Astrocyte (in vitro differentiated cells and primary cell): ENCODE measurements at regions not wholly inside any gene's neighbourhood (a gene's known extent, or its start where the extent isn't known, plus 50 kb on each side); places are given as distances from the start of the nearest gene placed in this dataset.

Experiments used
- DNase-seq: peaks from one replicate; pipeline ENCODE4 v3.0.0-alpha.2; 2010; ENCODE audit warnings: low read depth
- FAIRE-seq: peaks from 2 replicates; lab custom pipeline; 2011; peaks lifted over from hg19 to GRCh38; lab: Jason Lieb, UNC
- H2AFZ ChIP-seq: 2 replicates; pipeline ENCODE4 v1.6.0; 2012; ENCODE audit warnings: low read depth, low read length, inconsistent platforms
- H3K27ac ChIP-seq: 2 replicates; pipeline ENCODE4 v1.5.1; 2011; ENCODE audit warnings: low read depth, low read length, inconsistent platforms
- H3K27me3 ChIP-seq: 2 replicates; pipeline ENCODE4 v1.6.0; 2011; ENCODE audit warnings: low read length, inconsistent platforms; ENCODE audit not compliant: insufficient read depth
- H3K36me3 ChIP-seq: 2 replicates; pipeline ENCODE4 v1.5.1; 2011; ENCODE audit warnings: low read length, inconsistent platforms; ENCODE audit not compliant: insufficient read depth
- H3K4me1 ChIP-seq: 2 replicates; pipeline ENCODE4 v1.5.1; 2011; ENCODE audit warnings: low read length, inconsistent platforms; ENCODE audit not compliant: insufficient read depth
- H3K4me2 ChIP-seq: 2 replicates; pipeline ENCODE4 v1.6.0; 2012; ENCODE audit warnings: low read length, inconsistent platforms
- H3K4me3 ChIP-seq: 2 replicates; pipeline ENCODE4 v1.5.1; 2011; ENCODE audit warnings: low read depth, mild to moderate bottlenecking, low read length, inconsistent platforms; ENCODE audit not compliant: insufficient read depth
- H3K79me2 ChIP-seq: 2 replicates; pipeline ENCODE4 v1.6.0; 2012; ENCODE audit warnings: mild to moderate bottlenecking, low read length, inconsistent platforms; ENCODE audit not compliant: insufficient read depth
- H3K9ac ChIP-seq: 2 replicates; pipeline ENCODE4 v1.6.0; 2012; ENCODE audit warnings: mild to moderate bottlenecking, low read length, inconsistent platforms
- H3K9me3 ChIP-seq: 2 replicates; pipeline ENCODE4 v1.5.1; 2012; ENCODE audit warnings: low read depth, mild to moderate bottlenecking, low read length, inconsistent platforms; ENCODE audit not compliant: insufficient read depth
- H4K20me1 ChIP-seq: 2 replicates; pipeline ENCODE4 v1.6.0; 2012; ENCODE audit warnings: low read length, inconsistent platforms; ENCODE audit not compliant: insufficient read depth
- H3K27ac Mint-ChIP-seq: one replicate; pipeline ENCODE4 v1.8.0; 2021; ENCODE audit warnings: mild to moderate bottlenecking, mixed read lengths; ENCODE audit not compliant: unreplicated experiment
- H3K27me3 Mint-ChIP-seq: one replicate; pipeline ENCODE4 v1.8.0; 2021; ENCODE audit warnings: low read depth, mixed read lengths; ENCODE audit not compliant: unreplicated experiment
- H3K36me3 Mint-ChIP-seq: one replicate; pipeline ENCODE4 v1.8.0; 2021; ENCODE audit warnings: low read depth, mixed read lengths; ENCODE audit not compliant: unreplicated experiment
- H3K4me1 Mint-ChIP-seq: one replicate; pipeline ENCODE4 v1.8.0; 2021; ENCODE audit warnings: low read depth, mixed read lengths; ENCODE audit not compliant: unreplicated experiment
- H3K4me3 Mint-ChIP-seq: one replicate; pipeline ENCODE4 v1.8.0; 2021; ENCODE audit warnings: mild to moderate bottlenecking, moderate library complexity, mixed read lengths; ENCODE audit not compliant: unreplicated experiment
- H3K9me3 Mint-ChIP-seq: one replicate; pipeline ENCODE4 v1.8.0; 2021; ENCODE audit warnings: mild to moderate bottlenecking, mixed read lengths; ENCODE audit not compliant: unreplicated experiment
- CTCF ChIP-seq: IDR thresholded peaks from 2 replicates; pipeline ENCODE4 v1.5.1; 2011; ENCODE audit warnings: low read depth, mild to moderate bottlenecking, inconsistent platforms, low read length, moderate library complexity; ENCODE audit not compliant: insufficient read depth
- EZH2 ChIP-seq: IDR thresholded peaks from 2 replicates; pipeline ENCODE4 v1.6.1; 2012; ENCODE audit warnings: mild to moderate bottlenecking, low read length, inconsistent platforms; ENCODE audit not compliant: insufficient read depth

DNA sequence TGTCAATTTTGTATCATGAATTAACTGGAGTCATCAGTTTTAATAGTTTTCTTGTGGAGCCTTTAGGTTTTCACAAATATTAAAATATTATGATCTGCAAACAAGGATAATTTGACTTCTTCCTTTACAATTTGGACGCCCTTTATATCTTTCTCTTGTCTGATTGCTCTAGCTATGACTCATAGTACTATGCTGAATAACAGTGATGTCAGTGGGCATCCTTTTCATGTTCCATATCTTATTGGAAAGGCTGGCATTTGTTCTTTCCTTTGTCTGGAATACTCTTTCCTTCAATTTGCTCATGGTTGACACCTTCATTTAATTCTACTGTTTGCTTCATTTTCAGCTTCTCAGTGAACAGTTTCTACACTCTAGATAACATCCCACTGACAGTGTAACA, 1129.3 kb downstream of the SLITRK5 start:
- no peak for TF ChIP-seq EZH2
- TF ChIP-seq CTCF = no peak
- Mint-ChIP-seq H3K27ac (no peak overlapping the region), H3K4me3 (no peak overlapping the region), H3K4me1 (peaks cover 2% of the 10 kb centered on the region), H3K9me3 (no peaks in the 10 kb centered on the region), H3K27me3 (no peaks in the 10 kb centered on the region), H3K36me3 (no peaks in the 10 kb centered on the region)
- Histone ChIP-seq H4K20me1 (no peaks in the 10 kb centered on the region), H2AFZ (no peak overlapping the region), H3K79me2 (no peaks in the 10 kb centered on the region), H3K4me2 (no peak overlapping the region), H3K4me1 (no peaks in the 10 kb centered on the region), H3K27ac (no peak overlapping the region), H3K27me3 (no peaks in the 10 kb centered on the region), H3K9me3 (no peaks in the 10 kb centered on the region), H3K4me3 (no peak overlapping the region), H3K36me3 (no peaks in the 10 kb centered on the region), H3K9ac (no peak overlapping the region)
- DNase-seq = no peak
- no peak for FAIRE-seq

GRCh38 chr13:88801361-88801760, 1130.2 kb downstream of the SLITRK5 start:
- H3K79me2 ChIP-seq = no peaks in the 10 kb centered on the region
- TF ChIP-seq EZH2 = no peak
- no peak for TF ChIP-seq CTCF
- H2AFZ ChIP-seq = no peak overlapping the region
- no peak overlapping the region for H3K4me3 ChIP-seq
- H3K27ac ChIP-seq = no peak overlapping the region
- H3K9ac ChIP-seq = no peak overlapping the region
- H3K4me2 ChIP-seq = no peak overlapping the region
- no peak overlapping the region for H3K4me3 Mint-ChIP-seq
- H3K4me1 Mint-ChIP-seq = peaks cover 2% of the 10 kb centered on the region
- no peaks in the 10 kb centered on the region for H4K20me1 ChIP-seq
- no peaks in the 10 kb centered on the region for H3K27me3 Mint-ChIP-seq
- H3K36me3 ChIP-seq = no peaks in the 10 kb centered on the region
- H3K27ac Mint-ChIP-seq = no peak overlapping the region
- no peaks in the 10 kb centered on the region for H3K27me3 ChIP-seq
- no peaks in the 10 kb centered on the region for H3K9me3 ChIP-seq
- no peaks in the 10 kb centered on the region for H3K4me1 ChIP-seq
- no peak for FAIRE-seq
- no peaks in the 10 kb centered on the region for H3K9me3 Mint-ChIP-seq
- H3K36me3 Mint-ChIP-seq = no peaks in the 10 kb centered on the region
- DNase-seq = no peak

DNA sequence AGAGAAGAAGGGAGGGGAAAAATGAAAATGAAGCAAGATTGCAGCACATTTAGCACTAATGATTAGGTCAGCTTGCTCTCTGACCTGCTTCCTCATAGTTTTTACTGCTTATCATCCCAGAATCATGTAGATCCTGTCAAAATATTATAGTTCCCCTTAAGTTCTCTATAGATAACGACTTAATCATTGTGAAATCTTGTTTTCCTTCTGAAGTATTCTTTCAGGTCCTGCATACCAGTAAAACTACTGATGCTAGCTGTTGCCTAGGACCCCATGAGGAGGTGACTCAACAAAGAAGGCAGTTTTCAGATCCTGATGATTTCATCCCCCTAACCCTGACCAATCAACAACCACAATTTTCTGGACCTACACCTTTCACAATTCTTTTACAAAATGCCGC, 1131.7 kb downstream of the SLITRK5 start:
- no peak overlapping the region for H3K9ac ChIP-seq
- Mint-ChIP-seq H3K4me1 (peaks cover 2% of the 10 kb centered on the region), H3K4me3 (no peak overlapping the region), H3K27me3 (no peaks in the 10 kb centered on the region), H3K36me3 (no peaks in the 10 kb centered on the region), H3K9me3 (no peaks in the 10 kb centered on the region), H3K27ac (no peak overlapping the region)
- no peak overlapping the region for H3K4me2 ChIP-seq
- no peaks in the 10 kb centered on the region for H4K20me1 ChIP-seq
- no peak overlapping the region for H3K27ac ChIP-seq
- no peak overlapping the region for H2AFZ ChIP-seq
- no peak overlapping the region for H3K4me3 ChIP-seq
- peaks cover 3% of the 10 kb centered on the region for H3K9me3 ChIP-seq
- DNase-seq (peak; percentile 3), FAIRE-seq (no peak)
- TF ChIP-seq CTCF = no peak
- TF ChIP-seq EZH2 = no peak
- H3K36me3 ChIP-seq = no peaks in the 10 kb centered on the region
- H3K79me2 ChIP-seq = no peaks in the 10 kb centered on the region
- H3K27me3 ChIP-seq = no peaks in the 10 kb centered on the region
- H3K4me1 ChIP-seq = no peaks in the 10 kb centered on the region
